Tibial nerve (tissue), 4 donors: ENCODE measurements at regions not wholly inside any gene's neighbourhood (a gene's known extent, or its start where the extent isn't known, plus 50 kb on each side); places are given as distances from the start of the nearest gene placed in this dataset.

ENCODE experiments used
- EP300 ChIP-seq, 2 donors: sonication (generic); formaldehyde crosslinking; IDR thresholded peaks; one replicate each; pipeline ENCODE4 v1.6.1; 2017; ENCODE audit warnings: antibody characterized with exemption in 2 of 2, mild to moderate bottlenecking in 1 of 2
- TF ChIP-seq, protein P1 (sequence below), 5 experiments: fragments of 200-600 bp in 3 of 5; fragments of 450-650 bp in 2 of 5; sonication (generic) in 3 of 5; IDR thresholded peaks; one replicate each; pipeline ENCODE4 v1.5.1; 2016 to 2019; ENCODE audit warnings: antibody characterized with exemption in 5 of 5, mild to moderate bottlenecking in 3 of 5, moderate library complexity in 2 of 5

DNA sequence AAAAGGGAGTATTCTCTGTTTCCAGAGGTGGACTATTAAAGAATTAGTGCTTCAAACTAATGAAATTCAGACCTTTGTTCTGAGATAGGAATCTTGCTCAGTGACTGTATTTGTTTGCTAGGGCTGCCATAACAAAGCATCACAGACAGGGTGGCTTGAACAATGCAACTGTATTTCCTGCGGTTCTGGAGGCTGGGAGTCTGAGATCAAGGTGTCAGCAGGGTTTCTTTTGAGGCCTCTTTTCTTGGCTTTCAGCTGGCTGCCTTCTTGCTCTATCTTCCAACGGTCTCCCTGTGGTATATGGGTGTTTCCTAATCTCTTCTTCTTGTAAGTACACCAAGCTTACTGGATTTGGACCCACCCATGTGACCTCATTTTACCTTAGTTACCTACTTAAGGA lies 264.6 kb upstream of the PROX1 start:
- TF ChIP-seq, protein P1, sequence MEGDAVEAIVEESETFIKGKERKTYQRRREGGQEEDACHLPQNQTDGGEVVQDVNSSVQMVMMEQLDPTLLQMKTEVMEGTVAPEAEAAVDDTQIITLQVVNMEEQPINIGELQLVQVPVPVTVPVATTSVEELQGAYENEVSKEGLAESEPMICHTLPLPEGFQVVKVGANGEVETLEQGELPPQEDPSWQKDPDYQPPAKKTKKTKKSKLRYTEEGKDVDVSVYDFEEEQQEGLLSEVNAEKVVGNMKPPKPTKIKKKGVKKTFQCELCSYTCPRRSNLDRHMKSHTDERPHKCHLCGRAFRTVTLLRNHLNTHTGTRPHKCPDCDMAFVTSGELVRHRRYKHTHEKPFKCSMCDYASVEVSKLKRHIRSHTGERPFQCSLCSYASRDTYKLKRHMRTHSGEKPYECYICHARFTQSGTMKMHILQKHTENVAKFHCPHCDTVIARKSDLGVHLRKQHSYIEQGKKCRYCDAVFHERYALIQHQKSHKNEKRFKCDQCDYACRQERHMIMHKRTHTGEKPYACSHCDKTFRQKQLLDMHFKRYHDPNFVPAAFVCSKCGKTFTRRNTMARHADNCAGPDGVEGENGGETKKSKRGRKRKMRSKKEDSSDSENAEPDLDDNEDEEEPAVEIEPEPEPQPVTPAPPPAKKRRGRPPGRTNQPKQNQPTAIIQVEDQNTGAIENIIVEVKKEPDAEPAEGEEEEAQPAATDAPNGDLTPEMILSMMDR (IDR thresholded peaks at IDR 0.05): no peak
- TF ChIP-seq EP300 (IDR thresholded peaks at IDR 0.05): no peak
